ENCODE measurements at regions not wholly inside any gene's neighbourhood (a gene's known extent, or its start where the extent isn't known, plus 50 kb on each side); places are given as distances from the start of the nearest gene placed in this dataset.

- DNase-seq: no peak
These were observed 146.7 kb upstream of the PTPN1 start for GRCh38 chr20:50363479-50363878.

- DNase-seq: no peak
These were observed 145.6 kb upstream of the PTPN1 start for GRCh38 chr20:50364542-50364941.

GRCh38 chr20:50366270-50367103 is 143.7 kb upstream of the PTPN1 start:
- DNase-seq: no peak

GRCh38 chr20:50367104-50367674 is 143.0 kb upstream of the PTPN1 start:
- DNase-seq: no peak

- no peak for DNase-seq
These were observed 142.3 kb upstream of the PTPN1 start for GRCh38 chr20:50367739-50368375.

GRCh38 chr20:50368386-50368785 is 141.8 kb upstream of the PTPN1 start:
- DNase-seq: no peak

- no peak for DNase-seq
These were observed 141.4 kb upstream of the PTPN1 start for GRCh38 chr20:50368813-50369224.

GRCh38 chr20:50369225-50370035 is 140.8 kb upstream of the PTPN1 start:
- DNase-seq: no peak

- no peak for DNase-seq
These were observed 140.1 kb upstream of the PTPN1 start for GRCh38 chr20:50370036-50370566.

- no peak for DNase-seq
These were observed 138.1 kb upstream of the PTPN1 start for GRCh38 chr20:50371878-50372769.

GRCh38 chr20:50372770-50373088 is 137.5 kb upstream of the PTPN1 start:
- no peak for DNase-seq

GRCh38 chr20:50373674-50374286 is 136.4 kb upstream of the PTPN1 start:
- DNase-seq: no peak

- no peak for DNase-seq
These were observed 135.6 kb upstream of the PTPN1 start for GRCh38 chr20:50374541-50375078.

GRCh38 chr20:50376179-50376887 is 133.8 kb upstream of the PTPN1 start:
- DNase-seq: no peak

- DNase-seq: no peak
These were observed 133.2 kb upstream of the PTPN1 start for GRCh38 chr20:50376888-50377459.

- DNase-seq: no peak
These were observed 131.8 kb upstream of the PTPN1 start for GRCh38 chr20:50378170-50379000.

GRCh38 chr20:50379049-50379990 is 130.9 kb upstream of the PTPN1 start:
- no peak for DNase-seq

All from amniotic stem cell (primary cell).